SK-N-MC (cell line): ENCODE measurements at regions not wholly inside any gene's neighbourhood (a gene's known extent, or its start where the extent isn't known, plus 50 kb on each side); places are given as distances from the start of the nearest gene placed in this dataset.

ENCODE experiments used
- EZH2 ChIP-seq: fragments of 200-600 bp; sonication (generic); IDR thresholded peaks from one replicate; pipeline ENCODE4 v1.6.1; 2017; ENCODE audit warnings: antibody characterized with exemption
- FOXP2 ChIP-seq: optimal IDR thresholded peaks from 2 replicates; pipeline ENCODE3; 2011; ENCODE audit warnings: mild to moderate bottlenecking, moderate library complexity; ENCODE audit not compliant: insufficient read depth; ENCODE audit errors: extremely low read length, control extremely low read depth
- POLR2AphosphoS5 ChIP-seq: IDR thresholded peaks from 2 replicates; pipeline ENCODE4 v1.6.1; 2012; ENCODE audit warnings: mild to moderate bottlenecking, low read depth, low read length, borderline replicate concordance

- TF ChIP-seq EZH2 (no peak), POLR2AphosphoS5 (no peak), FOXP2 (no peak)
Measured at GRCh38 chr14:38056270-38056669, 151.4 kb upstream of the SSTR1 start.
